HCT116 (cell line): ENCODE measurements at regions not wholly inside any gene's neighbourhood (a gene's known extent, or its start where the extent isn't known, plus 50 kb on each side); places are given as distances from the start of the nearest gene placed in this dataset.

Source experiments
- ATAC-seq: fragments of 200-7000 bp; cut with Tn5 transposase; 2 replicates; pipeline ENCODE4 v1.9.1; 2020; ENCODE audit warnings: mild to moderate bottlenecking, moderate library complexity
- BruUV-seq: library from RNA; stranded (reverse); fragments of 400-500 nt; replicated peaks from 2 replicates; lab custom pipeline; 2021; lab: Mats Ljungman, UMichigan
- CTCF ChIA-PET: fragments of 300-600 bp; sonication (Branson Sonifier 250); formaldehyde crosslinking; loops from one replicate; lab custom pipeline; 2021; ENCODE audit warnings: antibody characterized with exemption; lab: Charles Lee
- POLR2A ChIA-PET: fragments of 300-600, 350-600 bp; sonication (Branson Sonifier 250); formaldehyde crosslinking; loops from one replicate; lab custom pipeline; 2021; ENCODE audit warnings: antibody characterized with exemption; lab: Charles Lee
- RAD21 ChIA-PET, 2 experiments: fragments of 300-600 bp; sonication (Branson Sonifier 250); formaldehyde crosslinking; loops; one replicate each; lab custom pipeline; 2023; ENCODE audit warnings: low total read pairs in 2 of 2; ENCODE audit not compliant: uncharacterized antibody in 2 of 2, unreplicated experiment in 2 of 2, low non-redundant PET in 1 of 2; lab: Charles Lee
- DNase-seq: peaks from one replicate; pipeline ENCODE4 v3.0.0-alpha.2; 2010; ENCODE audit warnings: low read depth, low spot score
- H2AFZ ChIP-seq: fragments of 200-600 bp; shearing (Covaris generic), sonication (generic); 2 replicates; pipeline ENCODE4 v1.6.1; 2017; ENCODE audit warnings: low read depth, mixed run types, mixed read lengths, antibody characterized with exemption, low read length; ENCODE audit not compliant: poor library complexity, severe bottlenecking
- H3K27ac ChIP-seq: 2 replicates; pipeline ENCODE4 v1.5.1; 2012; ENCODE audit warnings: low read depth, low read length
- H3K27me3 ChIP-seq: fragments of 200-600 bp; sonication (generic); 2 replicates; pipeline ENCODE4 v1.6.1; 2016; ENCODE audit warnings: mixed run types, low read length, mixed read lengths; ENCODE audit not compliant: insufficient read depth
- H3K36me3 ChIP-seq, 2 experiments: fragments of 200-500 bp in 1 of 2; fragments of 200-600 bp in 1 of 2; sonication (Bioruptor generic) in 1 of 2; sonication (generic) in 1 of 2; 2 replicates each; pipeline versions ENCODE4 v1.5.1 to v1.6.1; 2014 to 2016; ENCODE audit warnings: low read length in 2 of 2, inconsistent platforms in 1 of 2, mixed read lengths in 1 of 2, mixed run types in 1 of 2; ENCODE audit not compliant: insufficient read depth in 2 of 2, control insufficient read depth in 1 of 2
- H3K4me1 ChIP-seq, 2 experiments: fragments of 200-600 bp in 1 of 2; sonication (generic) in 1 of 2; 2 replicates each; pipeline versions ENCODE4 v1.5.1 to v1.6.1; 2012 to 2017; ENCODE audit warnings: low read length in 2 of 2, inconsistent platforms in 1 of 2, mild to moderate bottlenecking in 1 of 2, mixed read lengths in 1 of 2, mixed run types in 1 of 2, moderate library complexity in 1 of 2; ENCODE audit not compliant: insufficient read depth in 2 of 2, control insufficient read depth in 1 of 2
- H3K4me2 ChIP-seq: fragments of 200-600 bp; sonication (generic); 2 replicates; pipeline ENCODE4 v1.6.1; 2017; ENCODE audit warnings: mixed run types, low read length, mixed read lengths
- H3K4me3 ChIP-seq, 2 experiments: fragments of 200-600 bp in 1 of 2; sonication (generic) in 1 of 2; replicated peaks in 1 of 2; 2 replicates each; pipeline ENCODE4 v1.5.1; 2011 to 2016; ENCODE audit warnings: low read length in 2 of 2, control low read depth in 1 of 2, low read depth in 1 of 2, mild to moderate bottlenecking in 1 of 2, mixed read lengths in 1 of 2, mixed run types in 1 of 2
- H3K79me2 ChIP-seq: fragments of 200-600 bp; sonication (generic); 2 replicates; pipeline ENCODE4 v1.6.1; 2017; ENCODE audit warnings: mild to moderate bottlenecking, mixed run types, low read length, moderate library complexity, mixed read lengths; ENCODE audit not compliant: insufficient read depth
- H3K9ac ChIP-seq: fragments of 200-600 bp; sonication (generic); 2 replicates; pipeline ENCODE4 v1.6.1; 2016; ENCODE audit warnings: low read length, mixed read lengths
- H3K9me2 ChIP-seq: fragments of 200-600 bp; sonication (generic), shearing (Covaris generic); 2 replicates; pipeline ENCODE4 v1.6.1; 2017; ENCODE audit warnings: mixed run types, mild to moderate bottlenecking, moderate library complexity; ENCODE audit not compliant: insufficient read depth
- H3K9me3 ChIP-seq, 2 experiments: fragments of 200-500 bp in 1 of 2; fragments of 200-600 bp in 1 of 2; sonication (Bioruptor generic) in 1 of 2; sonication (generic) in 1 of 2; 2 replicates each; pipeline ENCODE4 v1.6.1; 2014 to 2017; ENCODE audit warnings: low read length in 2 of 2, mixed read lengths in 2 of 2, inconsistent platforms in 1 of 2, low read depth in 1 of 2, mild to moderate bottlenecking in 1 of 2, mixed run types in 1 of 2, moderate library complexity in 1 of 2; ENCODE audit not compliant: control insufficient read depth in 1 of 2, insufficient read depth in 1 of 2
- H4K20me1 ChIP-seq: fragments of 200-600 bp; sonication (generic), shearing (Covaris generic); 2 replicates; pipeline ENCODE4 v1.6.1; 2017; ENCODE audit warnings: mixed run types, mild to moderate bottlenecking, moderate library complexity; ENCODE audit not compliant: insufficient read depth
- ATF3 ChIP-seq: IDR thresholded peaks from 2 replicates; pipeline ENCODE4 v1.6.1; 2012
- CBX3 ChIP-seq: IDR thresholded peaks from 2 replicates; pipeline ENCODE4 v1.6.1; 2012; ENCODE audit warnings: low read depth
- CEBPB ChIP-seq: IDR thresholded peaks from 2 replicates; pipeline ENCODE4 v1.6.1; 2012; ENCODE audit warnings: low read depth
- CTCF ChIP-seq, 3 experiments: fragments of 200-600 bp in 1 of 3; sonication (generic) in 1 of 3; IDR thresholded peaks in 2 of 3; conservative IDR thresholded peaks in 1 of 3; 2 replicates each; pipeline ENCODE4 v1.5.1; 2012 to 2017; ENCODE audit warnings: low read depth in 2 of 3, low read length in 2 of 3, antibody characterized with exemption in 1 of 3, borderline replicate concordance in 1 of 3, control low read depth in 1 of 3, mild to moderate bottlenecking in 1 of 3, mixed read lengths in 1 of 3, mixed run types in 1 of 3, moderate library complexity in 1 of 3; ENCODE audit not compliant: insufficient read depth in 1 of 3
- EGR1 ChIP-seq: IDR thresholded peaks from 2 replicates; pipeline ENCODE4 v1.6.1; 2012; ENCODE audit warnings: low read depth
- ELF1 ChIP-seq: IDR thresholded peaks from 2 replicates; pipeline ENCODE4 v1.6.1; 2012; ENCODE audit warnings: low read depth, borderline replicate concordance
- EZH2 ChIP-seq: fragments of 200-600 bp; sonication (generic); IDR thresholded peaks from 2 replicates; pipeline ENCODE4 v1.6.1; 2017; ENCODE audit warnings: antibody characterized with exemption, mixed run types
- EZH2phosphoT487 ChIP-seq: fragments of 200-600 bp; IDR thresholded peaks from 2 replicates; pipeline ENCODE4 v1.6.1; 2018; ENCODE audit warnings: antibody characterized with exemption, borderline replicate concordance
- JUND ChIP-seq: IDR thresholded peaks from 2 replicates; pipeline ENCODE4 v1.6.1; 2012
- POLR2A ChIP-seq: IDR thresholded peaks from 2 replicates; pipeline ENCODE4 v1.7.0; 2011; ENCODE audit warnings: borderline replicate concordance; ENCODE audit not compliant: insufficient read depth, insufficient read length; ENCODE audit errors: extremely low read depth
- POLR2AphosphoS5 ChIP-seq: IDR thresholded peaks from 2 replicates; pipeline ENCODE4 v1.6.1; 2011; ENCODE audit warnings: mild to moderate bottlenecking, low read depth, low read length, moderate library complexity
- SIN3A ChIP-seq: IDR thresholded peaks from 2 replicates; pipeline ENCODE4 v1.6.1; 2012; ENCODE audit warnings: low read depth
- SP1 ChIP-seq: IDR thresholded peaks from 2 replicates; pipeline ENCODE4 v1.6.1; 2012; ENCODE audit warnings: low read depth
- SRF ChIP-seq: IDR thresholded peaks from 2 replicates; pipeline ENCODE4 v1.6.1; 2012; ENCODE audit warnings: low read depth
- TCF7L2 ChIP-seq: IDR thresholded peaks from 2 replicates; pipeline ENCODE4 v1.7.0; 2011; ENCODE audit warnings: borderline replicate concordance, inconsistent platforms; ENCODE audit not compliant: insufficient read depth, insufficient read length; ENCODE audit errors: extremely low read depth
- YY1 ChIP-seq: IDR thresholded peaks from 2 replicates; pipeline ENCODE4 v1.6.1; 2011; ENCODE audit warnings: low read length, low read depth, moderate library complexity, mild to moderate bottlenecking; ENCODE audit not compliant: insufficient replicate concordance; ENCODE audit errors: extremely low read depth
- ZNF274 ChIP-seq: fragments of 200-500 bp; sonication (Bioruptor generic); IDR thresholded peaks from 2 replicates; pipeline ENCODE4 v1.6.1; 2014; ENCODE audit warnings: mild to moderate bottlenecking, low read depth, low read length, inconsistent platforms
- intact Hi-C: fragments of 100-400 bp; cut with micrococcal nuclease; formaldehyde crosslinking; loops from 2 replicates; pipeline ENCODE4 v1.10.0; 2022
- TF ChIP-seq, protein P1 (sequence below): IDR thresholded peaks from 2 replicates; pipeline ENCODE4 v1.6.1; 2012; ENCODE audit warnings: low read depth
- TF ChIP-seq, protein P2 (sequence below): IDR thresholded peaks from 2 replicates; pipeline ENCODE4 v1.6.1; 2011; ENCODE audit warnings: mild to moderate bottlenecking, low read length, moderate library complexity; ENCODE audit not compliant: insufficient replicate concordance; ENCODE audit errors: extremely low read depth

DNA sequence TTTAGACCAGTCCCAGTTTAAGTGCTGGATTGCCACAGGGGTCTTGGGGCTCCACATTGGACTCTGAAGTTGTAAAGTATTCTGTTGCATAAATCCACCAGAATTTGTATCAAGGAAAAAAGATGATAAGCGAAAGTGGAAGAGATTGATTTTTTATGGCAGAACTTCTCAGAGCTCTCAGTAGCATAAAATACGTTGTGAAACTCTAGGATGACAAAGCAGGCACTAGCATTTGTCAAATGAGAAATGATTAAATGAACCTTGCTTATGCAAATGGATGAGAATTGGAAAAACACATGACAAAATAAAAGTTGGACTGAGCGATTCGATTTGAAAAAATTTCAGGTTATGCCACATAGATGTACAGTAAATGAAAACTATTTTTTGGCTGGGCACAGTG is 253.8 kb upstream of the RAB4A start:
- H3K27ac ChIP-seq = no peak overlapping the region
- DNase-seq (no peak), ATAC-seq (no peak)
- H3K9me3 ChIP-seq = no peaks in the 10 kb centered on the region
- intact Hi-C loops = no loop called here
- ChIA-PET POLR2A (no interaction called here), RAD21 (no interaction called here), CTCF (no interaction called here)
- no peak for TF ChIP-seq SRF
- TF ChIP-seq ELF1 = no peak
- TF ChIP-seq SP1 = no peak
- TF ChIP-seq ATF3 = no peak
- TF ChIP-seq, protein P1, sequence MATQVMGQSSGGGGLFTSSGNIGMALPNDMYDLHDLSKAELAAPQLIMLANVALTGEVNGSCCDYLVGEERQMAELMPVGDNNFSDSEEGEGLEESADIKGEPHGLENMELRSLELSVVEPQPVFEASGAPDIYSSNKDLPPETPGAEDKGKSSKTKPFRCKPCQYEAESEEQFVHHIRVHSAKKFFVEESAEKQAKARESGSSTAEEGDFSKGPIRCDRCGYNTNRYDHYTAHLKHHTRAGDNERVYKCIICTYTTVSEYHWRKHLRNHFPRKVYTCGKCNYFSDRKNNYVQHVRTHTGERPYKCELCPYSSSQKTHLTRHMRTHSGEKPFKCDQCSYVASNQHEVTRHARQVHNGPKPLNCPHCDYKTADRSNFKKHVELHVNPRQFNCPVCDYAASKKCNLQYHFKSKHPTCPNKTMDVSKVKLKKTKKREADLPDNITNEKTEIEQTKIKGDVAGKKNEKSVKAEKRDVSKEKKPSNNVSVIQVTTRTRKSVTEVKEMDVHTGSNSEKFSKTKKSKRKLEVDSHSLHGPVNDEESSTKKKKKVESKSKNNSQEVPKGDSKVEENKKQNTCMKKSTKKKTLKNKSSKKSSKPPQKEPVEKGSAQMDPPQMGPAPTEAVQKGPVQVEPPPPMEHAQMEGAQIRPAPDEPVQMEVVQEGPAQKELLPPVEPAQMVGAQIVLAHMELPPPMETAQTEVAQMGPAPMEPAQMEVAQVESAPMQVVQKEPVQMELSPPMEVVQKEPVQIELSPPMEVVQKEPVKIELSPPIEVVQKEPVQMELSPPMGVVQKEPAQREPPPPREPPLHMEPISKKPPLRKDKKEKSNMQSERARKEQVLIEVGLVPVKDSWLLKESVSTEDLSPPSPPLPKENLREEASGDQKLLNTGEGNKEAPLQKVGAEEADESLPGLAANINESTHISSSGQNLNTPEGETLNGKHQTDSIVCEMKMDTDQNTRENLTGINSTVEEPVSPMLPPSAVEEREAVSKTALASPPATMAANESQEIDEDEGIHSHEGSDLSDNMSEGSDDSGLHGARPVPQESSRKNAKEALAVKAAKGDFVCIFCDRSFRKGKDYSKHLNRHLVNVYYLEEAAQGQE = no peak
- TF ChIP-seq EZH2phosphoT487 = no peak
- TF ChIP-seq TCF7L2 = no peak
- TF ChIP-seq CTCF (IDR thresholded peaks at IDR 0.05 in 2 of 3, conservative IDR thresholded peaks at IDR 0.05 in 1 of 3; ENCODE audit: borderline replicate concordance in 1 of 3, insufficient read depth in 1 of 3, low read depth in 2 of 3, low read length in 2 of 3) = no peak
- TF ChIP-seq EGR1 = no peak
- TF ChIP-seq EZH2 = no peak
- TF ChIP-seq, protein P2, sequence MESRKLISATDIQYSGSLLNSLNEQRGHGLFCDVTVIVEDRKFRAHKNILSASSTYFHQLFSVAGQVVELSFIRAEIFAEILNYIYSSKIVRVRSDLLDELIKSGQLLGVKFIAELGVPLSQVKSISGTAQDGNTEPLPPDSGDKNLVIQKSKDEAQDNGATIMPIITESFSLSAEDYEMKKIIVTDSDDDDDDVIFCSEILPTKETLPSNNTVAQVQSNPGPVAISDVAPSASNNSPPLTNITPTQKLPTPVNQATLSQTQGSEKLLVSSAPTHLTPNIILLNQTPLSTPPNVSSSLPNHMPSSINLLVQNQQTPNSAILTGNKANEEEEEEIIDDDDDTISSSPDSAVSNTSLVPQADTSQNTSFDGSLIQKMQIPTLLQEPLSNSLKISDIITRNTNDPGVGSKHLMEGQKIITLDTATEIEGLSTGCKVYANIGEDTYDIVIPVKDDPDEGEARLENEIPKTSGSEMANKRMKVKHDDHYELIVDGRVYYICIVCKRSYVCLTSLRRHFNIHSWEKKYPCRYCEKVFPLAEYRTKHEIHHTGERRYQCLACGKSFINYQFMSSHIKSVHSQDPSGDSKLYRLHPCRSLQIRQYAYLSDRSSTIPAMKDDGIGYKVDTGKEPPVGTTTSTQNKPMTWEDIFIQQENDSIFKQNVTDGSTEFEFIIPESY = no peak
- no peak for TF ChIP-seq SIN3A
- TF ChIP-seq YY1 = no peak
- no peak for TF ChIP-seq JUND
- TF ChIP-seq CEBPB = no peak
- TF ChIP-seq POLR2A = no peak
- no peak for TF ChIP-seq CBX3
- TF ChIP-seq ZNF274 = no peak
- TF ChIP-seq POLR2AphosphoS5 = no peak
- no peaks in the 10 kb centered on the region for H3K79me2 ChIP-seq
- H3K36me3 ChIP-seq = no peaks in the 10 kb centered on the region
- no peaks in the 10 kb centered on the region for H4K20me1 ChIP-seq
- H2AFZ ChIP-seq = no peak overlapping the region
- BruUV-seq = no TSS peak
- no peak overlapping the region for H3K9ac ChIP-seq
- no peaks in the 10 kb centered on the region for H3K4me1 ChIP-seq
- no peaks in the 10 kb centered on the region for H3K27me3 ChIP-seq
- no peak overlapping the region for H3K4me3 ChIP-seq
- H3K9me2 ChIP-seq = no peaks in the 10 kb centered on the region
- no peak overlapping the region for H3K4me2 ChIP-seq
